ENCODE measurements at regions not wholly inside any gene's neighbourhood (a gene's known extent, or its start where the extent isn't known, plus 50 kb on each side); places are given as distances from the start of the nearest gene placed in this dataset.
"Not testable (repeated sequence)": the region's sequence is repeated elsewhere in the genome, so short reads cannot be mapped to it uniquely, and the experiment has no call there.

GRCh38 chr12:59077575-59078426 lies 157.5 kb upstream of the LRIG3 start:
- no peak for DNase-seq

- no peak for DNase-seq
These were observed 156.8 kb upstream of the LRIG3 start for GRCh38 chr12:59077153-59077552.

DNA sequence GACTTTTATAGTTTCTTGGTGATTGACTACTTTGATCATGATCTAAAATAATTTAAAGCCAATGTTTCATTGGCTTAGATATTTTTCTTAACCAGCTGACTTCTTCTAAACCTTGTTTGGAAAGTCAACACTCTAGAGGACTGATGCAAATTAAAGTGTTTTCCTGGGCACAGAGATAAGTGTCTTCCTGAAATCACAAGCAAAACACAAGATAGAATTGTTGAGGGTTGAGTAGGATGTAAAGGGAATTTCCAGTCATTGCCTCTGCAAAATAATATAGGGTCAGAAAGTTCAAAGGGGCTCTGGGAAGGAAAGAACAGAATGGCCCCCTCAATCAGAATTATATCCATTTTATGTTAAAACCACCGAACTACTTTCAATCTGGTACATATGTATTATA lies 156.3 kb upstream of the LRIG3 start:
- no peak for DNase-seq

DNA sequence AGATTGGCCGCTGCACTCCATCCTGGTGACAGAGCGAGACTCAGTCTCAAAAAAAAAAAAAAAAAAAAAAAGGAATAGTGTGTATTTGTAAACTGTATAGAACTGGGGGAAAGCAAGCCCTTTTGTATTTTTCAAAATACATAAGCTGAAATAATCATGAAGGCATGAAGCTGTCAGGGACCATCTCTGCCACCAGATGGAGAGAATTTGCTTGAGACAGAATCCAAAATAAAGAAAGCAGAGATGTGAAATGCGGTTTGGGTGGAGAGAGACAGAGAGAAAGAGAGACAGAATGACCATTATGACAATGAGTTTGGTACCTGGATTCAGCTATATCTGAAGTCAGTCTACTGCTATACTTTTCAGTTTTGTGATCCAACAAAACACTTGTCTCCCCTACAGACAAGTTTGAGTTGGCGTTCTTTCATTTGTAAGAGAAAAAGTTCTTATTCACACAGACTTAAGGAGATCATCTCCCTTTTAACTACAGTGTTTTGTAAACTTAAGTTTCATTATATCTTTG lies 155.7 kb upstream of the LRIG3 start:
- no peak for DNase-seq

DNA sequence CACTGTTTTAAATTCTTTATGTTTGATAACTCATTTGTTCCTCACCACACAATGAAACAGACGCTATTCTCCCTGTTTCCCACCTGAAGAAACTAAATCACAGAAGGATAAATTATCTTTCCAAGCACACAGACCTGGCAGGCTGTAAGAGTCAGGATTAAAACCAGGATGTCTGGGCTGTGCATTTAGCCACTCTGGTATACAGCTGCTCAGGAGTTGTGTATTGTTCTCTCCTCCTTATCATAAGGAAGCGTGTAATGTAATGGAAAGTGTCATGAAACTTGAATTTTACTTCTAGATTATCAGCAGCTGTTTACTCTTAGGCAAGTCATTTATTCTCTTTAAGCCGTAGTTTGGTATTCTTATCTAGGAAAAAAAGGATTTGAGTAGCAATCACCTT lies 154.8 kb upstream of the LRIG3 start:
- DNase-seq = no peak

- DNase-seq = no peak
These were observed 150.1 kb upstream of the LRIG3 start for GRCh38 chr12:59070322-59070933.

- no peak for DNase-seq
These were observed 149.2 kb upstream of the LRIG3 start for GRCh38 chr12:59069516-59069915.

DNA sequence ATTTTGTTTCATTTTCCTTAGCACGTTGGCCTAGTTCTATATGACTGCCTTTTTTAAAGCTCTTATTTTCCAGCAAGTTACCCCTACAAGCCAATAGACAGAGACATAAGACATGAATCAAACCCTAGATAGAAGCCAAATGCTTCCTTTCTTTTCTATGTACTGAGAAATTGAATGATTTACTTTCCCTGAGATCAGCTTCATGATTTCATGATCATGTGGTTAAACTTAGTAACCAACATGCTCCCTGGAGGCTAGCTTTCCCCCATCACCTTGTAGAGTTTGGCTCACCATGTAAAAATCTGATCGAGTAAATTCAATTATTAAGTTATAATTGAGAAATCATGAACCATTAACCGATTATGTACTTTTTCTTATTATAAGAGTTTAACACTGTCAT lies 148.1 kb upstream of the LRIG3 start:
- no peak for DNase-seq

DNA sequence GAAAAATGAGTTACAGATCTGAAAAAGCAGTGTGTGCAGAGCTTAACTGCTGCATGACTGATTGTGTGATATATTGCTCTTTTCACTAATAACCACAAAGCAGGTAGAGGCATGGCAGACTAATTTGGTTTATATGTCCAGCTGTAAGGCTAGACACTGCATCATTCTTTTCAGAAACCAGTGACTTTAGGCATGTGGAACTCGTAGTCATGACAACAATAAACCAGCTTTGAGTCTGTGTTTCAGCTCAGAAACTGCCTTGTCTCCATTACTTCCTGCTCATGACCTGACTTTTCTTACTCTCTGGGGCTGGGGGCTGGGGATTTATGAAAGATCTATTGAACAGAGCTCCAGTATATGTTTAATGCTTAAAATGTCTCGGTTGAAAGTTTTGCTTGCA lies 146.8 kb upstream of the LRIG3 start:
- DNase-seq = no peak

DNA sequence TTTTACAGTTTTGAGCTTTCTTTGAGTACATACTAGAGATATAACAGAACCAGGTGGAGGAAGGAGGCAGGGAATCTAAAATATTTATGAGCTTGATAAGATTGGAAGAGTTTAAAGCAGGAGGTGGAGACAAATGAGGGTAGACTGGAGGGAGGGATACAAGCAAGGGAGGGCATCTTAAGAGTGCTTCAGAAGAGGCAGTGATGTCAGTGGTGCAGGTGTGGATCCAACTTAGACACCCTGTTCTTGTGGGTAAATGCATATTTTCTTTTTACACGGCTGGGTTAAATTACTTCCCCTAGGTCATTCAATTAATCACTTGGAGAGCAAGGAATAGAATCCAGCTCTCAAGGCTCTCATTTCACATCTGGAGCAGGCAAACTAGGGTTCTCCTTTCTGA lies 146.1 kb upstream of the LRIG3 start:
- DNase-seq = no peak

GRCh38 chr12:59059088-59059935 lies 139.0 kb upstream of the LRIG3 start:
- no peak for DNase-seq

GRCh38 chr12:59056966-59057365 lies 136.7 kb upstream of the LRIG3 start:
- DNase-seq = no peak

GRCh38 chr12:59055204-59055860 lies 135.0 kb upstream of the LRIG3 start:
- no peak for DNase-seq

DNA sequence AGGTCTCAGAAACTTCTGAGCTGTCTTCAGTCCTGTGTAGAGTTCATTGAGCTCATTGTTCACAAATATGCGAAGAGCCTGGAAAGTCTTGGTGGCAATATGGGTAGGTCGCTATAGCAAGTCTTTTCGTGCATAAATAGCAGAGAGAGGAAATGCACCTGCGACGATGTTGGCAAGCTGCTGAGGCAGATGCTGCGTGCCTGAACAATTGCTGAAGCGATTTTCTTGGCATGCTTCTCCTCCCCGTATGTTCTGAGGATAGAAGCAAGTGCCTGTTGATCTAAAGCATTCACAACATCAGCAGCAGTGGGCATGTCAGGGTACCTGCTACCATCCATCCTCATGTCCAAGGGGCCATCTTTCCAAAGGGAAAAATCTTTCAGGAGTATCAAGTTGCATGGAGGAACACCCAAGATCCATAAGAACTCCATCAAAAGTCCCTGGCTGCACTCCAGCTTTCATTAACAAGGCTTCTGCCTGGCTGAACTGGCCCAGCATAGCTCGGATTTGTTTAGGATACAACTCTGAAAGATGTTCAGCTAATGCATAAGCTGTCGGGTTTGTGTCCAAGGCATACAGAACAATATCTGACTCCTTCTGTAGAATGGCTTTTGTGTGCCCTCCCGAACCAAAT lies 133.1 kb upstream of the LRIG3 start:
- DNase-seq = not testable (repeated sequence)

- DNase-seq = no peak
These were observed 126.6 kb upstream of the LRIG3 start for GRCh38 chr12:59046763-59047534.

DNA sequence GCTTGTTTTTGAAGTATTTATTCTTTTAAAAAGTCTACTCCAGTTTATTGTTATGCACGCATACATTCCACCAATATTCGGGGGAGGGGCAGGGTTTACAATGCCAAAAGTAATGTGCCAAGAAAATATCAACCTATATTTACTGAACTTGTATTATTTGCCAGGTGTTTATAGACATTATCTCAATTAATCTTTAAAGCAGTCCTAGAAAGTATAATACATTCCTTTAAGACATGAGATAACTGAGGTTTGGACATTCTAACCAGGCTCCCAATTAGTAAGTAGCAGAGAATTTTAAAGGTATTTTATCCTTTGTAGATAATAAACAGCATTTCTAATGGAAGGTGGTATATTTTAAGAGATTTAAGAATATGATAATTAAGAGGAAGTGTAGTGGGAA lies 124.5 kb upstream of the LRIG3 start:
- no peak for DNase-seq

GRCh38 chr12:59041241-59042121 lies 121.2 kb upstream of the LRIG3 start:
- DNase-seq = no peak

DNA sequence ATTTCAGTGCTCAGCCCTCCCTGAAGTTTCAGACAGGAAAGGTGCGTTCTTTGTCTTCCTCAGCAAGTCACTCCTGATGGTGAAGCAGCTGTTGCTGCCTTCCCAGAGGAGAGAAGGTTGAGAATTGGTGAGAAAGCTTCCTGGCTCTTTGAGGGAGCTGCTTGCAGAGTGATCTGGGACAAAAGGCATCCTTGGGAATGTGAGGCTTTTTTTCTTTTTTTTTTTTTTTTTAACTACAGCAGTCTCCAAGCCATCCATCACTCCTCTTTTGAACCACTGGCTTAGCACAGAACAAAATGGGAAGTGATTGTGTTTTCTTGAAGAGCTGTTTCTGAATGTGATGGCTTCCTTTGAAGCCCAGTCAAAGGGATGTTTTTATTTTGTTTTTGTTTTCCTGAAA lies 120.4 kb upstream of the LRIG3 start:
- DNase-seq = no peak

- no peak for DNase-seq
These were observed 119.7 kb upstream of the LRIG3 start for GRCh38 chr12:59040043-59040442.

DNA sequence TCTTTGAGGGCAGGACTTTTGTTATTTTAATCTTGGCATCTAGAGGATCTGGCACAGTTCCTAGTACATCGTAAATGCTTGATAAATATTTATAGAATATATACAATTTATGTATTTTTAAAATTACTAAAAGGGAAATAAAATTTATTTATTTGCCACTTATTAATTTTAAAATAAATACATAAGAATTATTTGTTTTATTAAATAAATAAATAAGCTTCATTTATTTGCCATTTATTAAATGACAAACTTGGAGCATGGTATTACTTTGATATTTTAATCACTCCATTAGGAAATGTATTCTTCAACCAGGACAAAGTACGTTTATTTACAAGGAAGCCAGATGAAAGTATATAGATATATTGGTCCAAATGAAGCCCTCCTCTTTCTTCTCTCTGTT lies 118.7 kb upstream of the LRIG3 start:
- DNase-seq = no peak

Measured in activated CD4-positive, alpha-beta T cell treated with anti-CD3 and anti-CD28 coated beads, Interleukin-2, amount 50 U/mL, for 4 hours (primary cell).